ENCODE measurements at regions not wholly inside any gene's neighbourhood (a gene's known extent, or its start where the extent isn't known, plus 50 kb on each side); places are given as distances from the start of the nearest gene placed in this dataset.

- TF ChIP-seq CTCF (IDR thresholded peaks at IDR 0.05) (no peak), JUNB (IDR thresholded peaks at IDR 0.05) (no peak), POLR2A (IDR thresholded peaks at IDR 0.05; ENCODE audit: low read length) (no peak), RARB (CRISPR knock-in tag; IDR thresholded peaks at IDR 0.05) (no peak)
Observed at GRCh38 chrX:5775846-5776430, 452.7 kb downstream of the NLGN4X start.

Measured in A549 (cell line).